ENCODE measurements at regions not wholly inside any gene's neighbourhood (a gene's known extent, or its start where the extent isn't known, plus 50 kb on each side); places are given as distances from the start of the nearest gene placed in this dataset.

DNA sequence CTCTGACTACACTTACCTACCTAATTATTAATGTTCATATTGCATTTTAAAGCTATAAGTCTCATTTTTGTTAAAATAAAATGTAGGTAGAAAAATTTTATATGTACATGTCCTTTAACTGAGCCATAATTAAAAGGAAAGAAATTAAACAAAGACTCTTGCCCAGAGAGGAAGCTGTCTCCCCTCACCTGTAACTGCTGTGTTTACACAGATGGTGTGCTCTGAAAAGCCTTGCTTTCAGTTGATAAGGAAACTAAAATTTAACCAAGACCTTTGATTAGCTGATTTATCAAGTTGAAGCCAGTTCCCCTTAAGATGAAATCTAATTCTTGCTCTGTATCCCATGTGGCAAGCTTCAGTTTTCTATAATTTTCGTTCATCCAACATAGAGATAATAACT, 213.5 kb downstream of the LYPLAL1 start:
- no peaks in the 10 kb centered on the region for H3K9me3 Mint-ChIP-seq
- H3K27me3 Mint-ChIP-seq: no peaks in the 10 kb centered on the region
- no peaks in the 10 kb centered on the region for H3K4me1 Mint-ChIP-seq
- H3K4me3 Mint-ChIP-seq: no peak overlapping the region
- H3K27ac Mint-ChIP-seq: no peak overlapping the region
- H3K36me3 Mint-ChIP-seq: peaks cover 13% of the 10 kb centered on the region
- ATAC-seq: no peak

DNA sequence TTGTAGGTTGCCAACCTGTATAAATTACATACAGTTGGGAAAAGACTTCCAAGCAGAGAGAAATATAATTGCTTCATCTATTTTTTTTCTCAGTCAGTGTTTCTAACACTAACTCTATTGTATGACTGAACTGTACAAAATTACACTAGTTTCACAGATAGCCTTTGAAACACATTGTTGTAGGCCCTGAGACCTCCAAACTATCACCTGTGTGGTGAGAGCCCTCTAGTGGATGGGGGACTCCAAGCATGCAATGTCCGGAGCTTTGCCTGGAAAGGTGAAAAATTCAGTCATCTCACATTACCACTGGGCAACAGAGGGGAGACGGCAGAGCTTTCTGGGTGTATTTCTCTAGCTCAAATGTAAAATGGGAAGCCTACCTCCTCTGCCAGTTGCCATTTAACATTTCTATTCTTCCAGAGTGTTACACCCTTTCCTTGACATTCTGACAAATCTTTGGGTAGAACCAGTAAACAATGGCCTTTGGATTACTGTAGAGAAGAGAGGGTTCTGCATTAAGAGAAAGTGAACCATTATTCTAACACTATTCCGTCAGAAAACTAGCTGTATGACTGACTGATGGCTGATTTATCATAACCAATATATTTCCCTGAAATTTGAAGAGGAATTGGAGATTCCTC, 212.2 kb downstream of the LYPLAL1 start:
- Mint-ChIP-seq H3K9me3 (no peaks in the 10 kb centered on the region), H3K36me3 (peaks cover 1% of the 10 kb centered on the region), H3K4me3 (no peak overlapping the region), H3K27ac (no peak overlapping the region), H3K4me1 (no peaks in the 10 kb centered on the region), H3K27me3 (no peaks in the 10 kb centered on the region)
- ATAC-seq: peak; percentile 56

DNA sequence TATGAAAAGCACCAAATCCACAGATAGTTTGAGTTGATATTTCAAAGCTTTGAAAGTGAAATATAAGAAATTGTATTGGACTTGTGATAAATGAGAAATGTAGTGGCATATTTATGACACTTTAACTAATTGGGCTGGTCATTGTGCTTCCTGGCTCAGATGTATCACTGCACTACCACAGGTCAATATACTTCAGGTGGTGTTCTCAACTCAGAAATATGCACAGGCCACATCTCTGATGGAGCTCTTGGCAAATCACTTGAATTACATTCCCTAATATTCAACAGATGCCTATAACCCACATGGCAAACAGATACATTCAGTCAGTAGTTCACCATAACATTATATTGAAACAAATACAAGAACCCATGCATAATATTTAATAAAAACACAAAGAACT, 209.6 kb downstream of the LYPLAL1 start:
- Mint-ChIP-seq H3K4me3 (no peak overlapping the region), H3K36me3 (no peaks in the 10 kb centered on the region), H3K27me3 (no peaks in the 10 kb centered on the region), H3K27ac (no peak overlapping the region), H3K9me3 (peaks cover 3% of the 10 kb centered on the region), H3K4me1 (no peaks in the 10 kb centered on the region)
- no peak for ATAC-seq

DNA sequence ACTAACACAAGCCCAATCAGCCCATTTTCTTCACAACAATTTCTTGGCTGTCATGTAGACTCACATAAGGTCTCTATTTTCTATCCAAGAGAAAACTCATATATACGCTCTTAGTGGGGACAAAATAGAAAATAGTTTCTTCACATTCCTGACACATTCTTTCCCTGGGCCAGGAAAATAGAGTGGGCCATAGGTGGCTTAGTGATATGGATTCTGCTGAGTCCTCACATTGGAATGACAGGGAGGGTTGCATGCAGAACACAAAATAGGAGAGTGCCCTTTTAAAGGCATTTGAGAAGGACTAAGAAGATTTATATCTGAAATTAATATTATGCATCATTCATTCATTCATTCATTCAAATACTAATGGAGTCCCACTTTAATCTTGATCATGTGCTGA, 207.7 kb downstream of the LYPLAL1 start:
- H3K36me3 Mint-ChIP-seq: no peaks in the 10 kb centered on the region

DNA sequence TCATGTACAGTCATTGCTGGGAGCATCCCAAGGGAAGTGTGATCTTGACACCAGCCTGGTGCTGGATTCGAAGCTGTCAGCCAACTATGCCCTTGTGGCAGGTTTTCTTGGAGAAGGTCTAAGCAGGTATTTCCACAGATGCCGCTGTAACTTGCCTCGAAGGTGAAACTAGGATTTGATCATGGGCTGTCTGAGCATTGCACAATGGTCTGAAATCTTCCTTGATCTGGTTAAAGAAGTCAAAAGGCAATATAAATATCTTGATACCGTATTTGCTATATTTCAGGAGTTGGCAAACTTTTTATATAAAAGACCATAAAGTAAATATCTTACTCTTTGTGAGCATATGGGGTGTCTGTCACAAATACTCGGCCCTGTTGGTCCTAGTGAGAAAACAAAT, 206.8 kb downstream of the LYPLAL1 start:
- H3K4me1 Mint-ChIP-seq: no peaks in the 10 kb centered on the region
- H3K4me3 Mint-ChIP-seq: no peak overlapping the region
- no peaks in the 10 kb centered on the region for H3K36me3 Mint-ChIP-seq
- no peak overlapping the region for H3K27ac Mint-ChIP-seq
- peak; percentile 22 for ATAC-seq
- peaks cover 3% of the 10 kb centered on the region for H3K9me3 Mint-ChIP-seq
- no peaks in the 10 kb centered on the region for H3K27me3 Mint-ChIP-seq

More for the DNA sequence above, 207.7 kb downstream of the LYPLAL1 start:
- Mint-ChIP-seq H3K4me1 (no peaks in the 10 kb centered on the region), H3K27me3 (no peaks in the 10 kb centered on the region), H3K9me3 (peaks cover 3% of the 10 kb centered on the region), H3K27ac (no peak overlapping the region), H3K4me3 (no peak overlapping the region)
- no peak for ATAC-seq

DNA sequence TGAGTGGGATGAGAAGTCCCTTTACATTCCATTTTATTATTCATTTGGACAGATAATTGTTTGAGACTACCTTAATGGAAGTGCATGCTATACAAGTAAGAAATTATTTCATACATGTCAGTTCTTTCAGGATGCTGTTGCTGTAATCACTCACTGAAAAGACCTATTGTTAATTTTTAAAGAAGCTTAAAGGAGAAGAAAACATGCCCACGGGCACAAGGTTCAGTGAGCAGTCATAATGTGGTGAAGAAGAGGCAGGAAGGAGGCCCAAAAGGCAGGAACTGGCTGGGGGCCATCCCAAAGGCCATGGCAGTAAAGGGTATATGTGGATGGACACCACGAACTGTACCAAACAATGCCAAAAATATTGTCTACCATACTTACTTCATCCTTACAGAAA, 206.0 kb downstream of the LYPLAL1 start:
- Mint-ChIP-seq H3K9me3 (peaks cover 3% of the 10 kb centered on the region), H3K4me3 (no peak overlapping the region), H3K27ac (no peak overlapping the region), H3K36me3 (no peaks in the 10 kb centered on the region), H3K4me1 (no peaks in the 10 kb centered on the region), H3K27me3 (no peaks in the 10 kb centered on the region)
- ATAC-seq: no peak

DNA sequence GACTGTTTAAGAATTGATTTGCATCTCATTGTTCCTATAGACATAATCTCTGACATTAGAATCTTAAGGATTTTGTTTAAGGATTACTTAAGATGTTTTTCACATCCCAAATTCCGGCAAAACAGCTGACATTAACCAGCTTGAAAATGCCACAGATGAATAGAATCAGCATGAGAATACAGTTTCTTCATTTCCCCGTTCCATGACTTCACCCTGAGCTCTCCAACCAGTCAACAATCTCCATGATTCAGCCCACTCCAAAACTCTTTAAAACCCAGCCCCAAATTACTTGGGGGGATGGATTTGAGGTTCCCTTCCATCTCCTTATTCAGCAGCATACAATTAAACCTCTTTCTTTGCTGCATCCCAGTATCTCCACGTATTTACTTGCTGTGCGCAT, 201.0 kb downstream of the LYPLAL1 start:
- Mint-ChIP-seq H3K36me3 (no peaks in the 10 kb centered on the region), H3K27me3 (no peaks in the 10 kb centered on the region), H3K9me3 (no peaks in the 10 kb centered on the region), H3K4me1 (no peaks in the 10 kb centered on the region), H3K27ac (no peak overlapping the region), H3K4me3 (no peak overlapping the region)
- no peak for ATAC-seq

DNA sequence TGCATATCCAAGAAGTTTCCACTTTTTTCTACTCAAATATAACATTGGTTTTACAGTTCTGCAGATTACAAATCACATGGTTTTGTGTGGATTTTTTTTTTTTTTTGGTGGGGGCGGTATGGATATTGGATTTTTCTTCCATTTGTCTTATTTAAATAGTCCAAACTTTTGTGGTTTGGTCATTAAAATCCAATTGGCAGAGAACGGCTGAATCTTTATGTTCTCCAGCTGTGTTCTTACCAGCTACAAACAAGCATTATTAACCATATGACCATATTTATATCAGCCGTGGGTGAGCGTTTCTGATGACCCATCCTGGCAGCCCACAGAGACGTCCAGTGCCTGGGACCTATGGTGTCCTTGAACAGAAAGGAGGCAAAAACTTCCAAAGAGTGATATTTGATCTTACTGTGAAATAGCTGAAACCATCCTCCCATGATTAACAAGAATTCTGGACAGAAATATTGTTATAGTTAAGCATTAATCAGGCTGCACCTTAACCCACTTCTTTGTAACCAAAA, 200.4 kb downstream of the LYPLAL1 start:
- ATAC-seq: no peak
- H3K27me3 Mint-ChIP-seq: no peaks in the 10 kb centered on the region
- no peak overlapping the region for H3K4me3 Mint-ChIP-seq
- H3K4me1 Mint-ChIP-seq: no peaks in the 10 kb centered on the region
- no peaks in the 10 kb centered on the region for H3K36me3 Mint-ChIP-seq
- no peak overlapping the region for H3K27ac Mint-ChIP-seq
- H3K9me3 Mint-ChIP-seq: no peaks in the 10 kb centered on the region

DNA sequence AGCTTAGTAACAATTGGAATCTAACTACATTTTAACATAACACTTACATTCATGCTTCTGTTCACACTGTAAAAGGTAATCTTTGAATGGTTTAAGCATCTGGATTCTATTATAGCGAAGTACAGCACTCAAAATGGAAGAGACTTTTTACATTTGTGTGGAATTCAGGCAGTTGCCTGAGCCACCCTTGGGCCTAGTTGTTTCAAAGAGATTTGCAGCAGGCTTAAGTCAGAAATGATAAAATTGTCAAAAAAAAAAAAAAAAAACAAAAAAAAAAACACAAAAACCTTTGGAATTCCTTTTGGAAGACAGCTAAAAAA, 199.9 kb downstream of the LYPLAL1 start:
- Mint-ChIP-seq H3K4me3 (no peak overlapping the region), H3K4me1 (no peaks in the 10 kb centered on the region), H3K9me3 (no peaks in the 10 kb centered on the region), H3K27ac (no peak overlapping the region), H3K36me3 (no peaks in the 10 kb centered on the region), H3K27me3 (no peaks in the 10 kb centered on the region)
- no peak for ATAC-seq

DNA sequence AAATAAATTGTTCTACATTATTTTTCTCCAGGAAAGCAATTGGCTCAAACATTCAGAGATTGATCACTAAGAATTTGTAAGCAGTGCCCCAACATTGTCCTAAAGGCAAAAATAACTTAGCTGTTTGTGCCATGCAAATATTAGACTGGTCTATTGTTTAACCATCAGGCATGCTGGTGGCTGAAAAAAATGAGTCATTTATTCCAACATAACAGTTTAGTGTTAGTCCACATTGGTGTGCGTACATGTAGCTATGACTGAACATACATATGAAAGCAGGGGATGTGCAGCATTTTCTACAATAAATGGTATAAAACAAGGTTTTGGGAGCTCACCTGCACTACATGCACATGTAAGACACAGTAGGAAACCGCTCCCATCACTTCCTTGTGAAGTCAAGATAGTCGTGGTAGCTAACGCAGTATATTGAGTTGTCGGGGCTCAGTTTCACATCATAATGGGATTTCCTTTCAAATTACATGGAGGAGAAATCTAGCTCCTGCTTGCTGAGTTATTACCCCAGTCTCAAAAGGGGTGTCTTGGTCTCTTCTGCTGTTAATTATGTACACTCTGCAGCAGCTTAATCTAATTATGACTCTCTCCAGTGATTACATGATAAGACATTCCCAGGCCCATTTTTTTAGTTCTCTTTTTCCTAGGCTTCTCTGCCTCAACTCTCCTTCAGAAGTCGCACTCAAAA, 199.4 kb downstream of the LYPLAL1 start:
- no peaks in the 10 kb centered on the region for H3K4me1 Mint-ChIP-seq
- ATAC-seq: no peak
- H3K27me3 Mint-ChIP-seq: no peaks in the 10 kb centered on the region
- H3K36me3 Mint-ChIP-seq: no peaks in the 10 kb centered on the region
- H3K9me3 Mint-ChIP-seq: no peaks in the 10 kb centered on the region
- H3K4me3 Mint-ChIP-seq: no peak overlapping the region
- no peak overlapping the region for H3K27ac Mint-ChIP-seq

DNA sequence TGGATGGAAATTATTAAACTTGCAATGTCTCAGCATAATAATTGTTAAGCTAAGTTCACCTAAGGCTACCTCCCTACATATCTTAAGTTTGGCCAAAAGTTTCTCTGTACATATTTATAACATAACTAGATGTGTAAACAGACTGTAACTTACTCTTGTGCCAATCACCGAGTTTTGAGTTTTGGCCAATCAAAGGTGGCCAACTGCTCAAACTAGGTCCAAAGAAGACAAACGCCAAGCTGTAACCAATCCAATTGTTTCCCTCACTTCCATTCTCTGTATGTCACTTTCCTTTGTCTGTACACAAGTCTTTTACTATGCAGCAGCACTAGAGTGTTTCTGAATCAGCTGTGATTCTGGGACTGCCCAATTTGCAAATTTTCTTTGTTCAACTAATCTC, 197.8 kb downstream of the LYPLAL1 start:
- Mint-ChIP-seq H3K36me3 (no peaks in the 10 kb centered on the region), H3K4me3 (no peak overlapping the region), H3K4me1 (no peaks in the 10 kb centered on the region), H3K27ac (no peak overlapping the region), H3K27me3 (no peaks in the 10 kb centered on the region), H3K9me3 (no peaks in the 10 kb centered on the region)
- ATAC-seq: no peak

DNA sequence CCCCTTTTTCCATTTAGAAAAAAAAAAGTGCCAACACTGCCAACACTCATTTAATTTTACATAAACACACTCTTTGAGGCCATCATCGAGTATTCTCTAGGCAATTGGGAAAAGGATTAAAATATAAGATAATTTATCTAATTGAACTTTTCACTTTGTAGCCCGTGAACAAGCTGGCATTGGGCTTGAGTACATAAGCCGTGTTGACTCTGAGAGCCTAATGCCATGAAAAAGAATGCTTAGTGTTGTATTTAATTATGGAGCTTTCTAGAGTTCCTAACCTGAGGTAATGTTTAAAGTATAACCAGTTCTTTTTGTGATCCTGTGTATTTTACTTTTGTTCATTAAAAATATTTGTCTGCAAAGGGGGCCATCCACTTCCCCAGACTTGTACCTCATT, 193.8 kb downstream of the LYPLAL1 start:
- Mint-ChIP-seq H3K27ac (no peak overlapping the region), H3K27me3 (no peaks in the 10 kb centered on the region), H3K9me3 (no peaks in the 10 kb centered on the region), H3K4me1 (no peaks in the 10 kb centered on the region), H3K36me3 (no peaks in the 10 kb centered on the region), H3K4me3 (no peak overlapping the region)
- no peak for ATAC-seq

DNA sequence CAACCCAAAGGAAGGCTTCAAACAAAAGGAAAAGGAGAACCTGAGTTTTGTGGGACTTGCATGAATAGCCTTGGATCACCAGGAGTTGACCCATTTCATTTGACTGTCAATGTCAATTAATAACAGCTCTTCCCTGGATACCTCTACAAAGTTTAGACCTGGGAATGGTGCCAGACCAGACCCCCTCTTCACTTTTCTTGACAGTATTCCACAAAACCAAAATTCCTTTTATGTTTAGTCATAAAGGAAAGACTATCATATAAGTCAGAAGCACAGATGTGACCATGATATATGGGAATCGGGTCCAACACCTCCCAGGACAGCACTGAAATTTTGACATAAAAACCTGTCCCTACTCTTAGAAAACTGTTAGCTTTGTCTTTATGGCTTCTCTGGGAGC, 191.8 kb downstream of the LYPLAL1 start:
- H3K27me3 Mint-ChIP-seq: no peaks in the 10 kb centered on the region
- no peaks in the 10 kb centered on the region for H3K9me3 Mint-ChIP-seq
- no peak overlapping the region for H3K27ac Mint-ChIP-seq
- no peaks in the 10 kb centered on the region for H3K36me3 Mint-ChIP-seq
- no peaks in the 10 kb centered on the region for H3K4me1 Mint-ChIP-seq
- no peak overlapping the region for H3K4me3 Mint-ChIP-seq
- no peak for ATAC-seq

DNA sequence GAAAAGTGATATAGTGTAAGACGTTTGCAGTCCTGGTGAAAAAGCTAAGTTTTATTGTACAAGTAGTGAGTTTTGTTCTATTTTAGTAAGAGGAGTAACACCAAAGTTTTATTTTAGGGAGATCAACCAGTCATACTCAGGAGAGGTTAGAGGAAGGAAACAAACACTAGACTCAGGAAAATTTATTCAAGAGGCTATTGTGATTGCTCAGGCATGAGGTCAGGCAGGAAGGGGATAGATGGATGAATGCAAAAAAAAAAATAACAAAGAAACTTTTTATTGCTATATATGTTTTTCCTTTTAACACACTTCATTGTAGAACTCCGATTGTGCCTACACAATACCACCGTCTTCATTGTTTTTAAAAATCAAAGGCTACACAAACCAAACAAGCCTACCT, 189.0 kb downstream of the LYPLAL1 start:
- H3K27ac Mint-ChIP-seq: no peak overlapping the region
- H3K9me3 Mint-ChIP-seq: no peaks in the 10 kb centered on the region
- H3K4me1 Mint-ChIP-seq: no peaks in the 10 kb centered on the region

DNA sequence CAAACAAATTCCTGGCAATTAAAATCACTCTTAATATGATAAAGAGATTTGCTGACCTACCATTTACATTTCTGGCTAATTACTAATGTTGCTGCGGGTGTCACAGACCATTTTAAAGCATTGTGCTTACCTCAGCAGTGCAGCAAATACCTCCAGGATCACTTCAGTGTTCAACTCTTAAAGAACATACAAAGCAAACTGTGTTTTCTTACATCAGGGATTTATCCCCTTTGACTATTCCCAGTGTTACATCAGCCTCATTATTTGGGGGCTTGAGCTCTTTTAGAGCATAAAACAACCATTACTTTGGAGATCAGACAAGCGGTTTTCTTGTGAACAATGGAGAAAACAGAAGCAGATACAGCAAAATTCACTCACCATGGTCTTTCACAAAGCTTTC, 185.4 kb downstream of the LYPLAL1 start:
- Mint-ChIP-seq H3K9me3 (no peaks in the 10 kb centered on the region), H3K27ac (no peak overlapping the region), H3K36me3 (no peaks in the 10 kb centered on the region)

More for the DNA sequence above, 189.0 kb downstream of the LYPLAL1 start:
- Mint-ChIP-seq H3K36me3 (no peaks in the 10 kb centered on the region), H3K4me3 (no peak overlapping the region), H3K27me3 (no peaks in the 10 kb centered on the region)
- ATAC-seq: no peak

DNA sequence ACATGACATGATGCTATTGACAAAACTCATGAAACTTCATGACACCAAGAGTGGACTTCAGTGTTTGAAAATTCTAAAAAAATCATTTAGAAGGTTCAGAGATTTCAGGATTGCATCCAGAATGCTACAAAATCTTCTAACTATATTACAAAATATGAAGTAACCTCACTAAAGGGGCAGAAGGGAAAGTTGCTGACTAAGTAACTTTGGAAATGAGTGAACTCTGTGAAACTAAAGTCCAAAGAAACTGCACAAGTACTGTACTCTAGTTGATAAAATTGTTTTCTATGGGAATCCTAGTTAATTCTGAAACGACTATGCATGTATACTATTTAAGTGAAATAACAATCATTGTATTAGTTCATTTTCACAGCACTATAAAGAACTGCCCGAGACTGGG, 184.4 kb downstream of the LYPLAL1 start:
- Mint-ChIP-seq H3K27ac (no peak overlapping the region), H3K4me1 (no peaks in the 10 kb centered on the region)

More for the DNA sequence above, 185.4 kb downstream of the LYPLAL1 start:
- Mint-ChIP-seq H3K4me1 (no peaks in the 10 kb centered on the region), H3K4me3 (no peak overlapping the region), H3K27me3 (no peaks in the 10 kb centered on the region)
- no peak for ATAC-seq

More for the DNA sequence above, 184.4 kb downstream of the LYPLAL1 start:
- Mint-ChIP-seq H3K9me3 (no peaks in the 10 kb centered on the region), H3K27me3 (no peaks in the 10 kb centered on the region), H3K36me3 (no peaks in the 10 kb centered on the region), H3K4me3 (no peak overlapping the region)
- ATAC-seq: no peak

All from stimulated activated memory B cell treated with anti-CD40 and anti-IgM and Interleukin-4, amounts not matched to agents 10 μg/mL and 1 μg/mL and 100 μg/mL, for 72 hours (primary cell).